Fibroblast of the aortic adventitia (primary cell): ENCODE measurements at regions not wholly inside any gene's neighbourhood (a gene's known extent, or its start where the extent isn't known, plus 50 kb on each side); places are given as distances from the start of the nearest gene placed in this dataset.

Source experiments
- DNase-seq: peaks from one replicate; pipeline ENCODE4 v3.0.0-alpha.2; 2010; ENCODE audit warnings: low read depth
- H3K4me3 ChIP-seq: 2 replicates; pipeline ENCODE4 v1.5.1; 2011; ENCODE audit warnings: low read depth, mild to moderate bottlenecking, control low read depth, low read length, moderate library complexity
- TF ChIP-seq, protein P1 (sequence below): IDR thresholded peaks from 2 replicates; pipeline ENCODE4 v1.5.1; 2011; ENCODE audit warnings: mild to moderate bottlenecking, low read length, control low read depth, inconsistent platforms; ENCODE audit not compliant: insufficient read depth

DNA sequence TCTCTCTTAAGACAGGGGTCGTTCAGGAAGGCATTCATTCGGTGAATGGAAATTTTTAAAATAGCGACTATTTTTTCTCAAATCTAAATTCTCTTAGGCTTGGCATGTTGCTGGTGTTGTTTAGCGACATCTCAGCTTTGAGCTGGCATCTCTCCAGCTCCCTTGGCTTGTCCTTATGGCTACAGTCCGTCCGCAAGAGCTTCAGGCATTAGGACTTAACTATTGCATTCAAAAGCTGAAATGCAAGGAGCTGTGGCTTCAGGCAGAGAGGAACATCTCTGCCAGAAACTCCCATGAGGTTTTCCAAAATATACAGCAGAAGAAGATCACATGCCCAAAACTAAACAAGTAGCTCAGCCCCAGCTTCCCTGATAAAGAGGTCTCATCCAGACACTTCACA lies 578.5 kb downstream of the EFNB2 start:
- TF ChIP-seq, protein P1, sequence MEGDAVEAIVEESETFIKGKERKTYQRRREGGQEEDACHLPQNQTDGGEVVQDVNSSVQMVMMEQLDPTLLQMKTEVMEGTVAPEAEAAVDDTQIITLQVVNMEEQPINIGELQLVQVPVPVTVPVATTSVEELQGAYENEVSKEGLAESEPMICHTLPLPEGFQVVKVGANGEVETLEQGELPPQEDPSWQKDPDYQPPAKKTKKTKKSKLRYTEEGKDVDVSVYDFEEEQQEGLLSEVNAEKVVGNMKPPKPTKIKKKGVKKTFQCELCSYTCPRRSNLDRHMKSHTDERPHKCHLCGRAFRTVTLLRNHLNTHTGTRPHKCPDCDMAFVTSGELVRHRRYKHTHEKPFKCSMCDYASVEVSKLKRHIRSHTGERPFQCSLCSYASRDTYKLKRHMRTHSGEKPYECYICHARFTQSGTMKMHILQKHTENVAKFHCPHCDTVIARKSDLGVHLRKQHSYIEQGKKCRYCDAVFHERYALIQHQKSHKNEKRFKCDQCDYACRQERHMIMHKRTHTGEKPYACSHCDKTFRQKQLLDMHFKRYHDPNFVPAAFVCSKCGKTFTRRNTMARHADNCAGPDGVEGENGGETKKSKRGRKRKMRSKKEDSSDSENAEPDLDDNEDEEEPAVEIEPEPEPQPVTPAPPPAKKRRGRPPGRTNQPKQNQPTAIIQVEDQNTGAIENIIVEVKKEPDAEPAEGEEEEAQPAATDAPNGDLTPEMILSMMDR = no peak
- no peak for DNase-seq
- H3K4me3 ChIP-seq = no peak overlapping the region

DNA sequence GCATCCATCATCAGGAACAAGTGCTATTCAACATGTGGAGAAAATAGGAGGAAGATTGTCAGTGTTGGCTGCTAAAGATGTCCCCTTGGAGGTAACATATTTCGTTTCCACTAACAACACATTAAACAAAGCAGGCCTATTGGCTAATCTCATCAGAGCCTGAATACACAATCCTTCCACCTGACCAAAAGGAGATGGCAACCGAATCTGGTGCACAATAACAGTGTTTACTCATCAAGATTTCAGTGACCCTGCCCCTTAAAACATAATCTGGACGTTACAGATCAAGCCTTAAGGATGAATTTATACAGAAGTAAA lies 582.5 kb downstream of the EFNB2 start:
- DNase-seq = no peak
- TF ChIP-seq, protein P1 = no peak
- H3K4me3 ChIP-seq = no peak overlapping the region

- H3K4me3 ChIP-seq = no peak overlapping the region
- no peak for DNase-seq
- TF ChIP-seq, protein P1 = no peak
Measured at GRCh38 chr13:105952233-105952972, 583.1 kb downstream of the EFNB2 start.

DNA sequence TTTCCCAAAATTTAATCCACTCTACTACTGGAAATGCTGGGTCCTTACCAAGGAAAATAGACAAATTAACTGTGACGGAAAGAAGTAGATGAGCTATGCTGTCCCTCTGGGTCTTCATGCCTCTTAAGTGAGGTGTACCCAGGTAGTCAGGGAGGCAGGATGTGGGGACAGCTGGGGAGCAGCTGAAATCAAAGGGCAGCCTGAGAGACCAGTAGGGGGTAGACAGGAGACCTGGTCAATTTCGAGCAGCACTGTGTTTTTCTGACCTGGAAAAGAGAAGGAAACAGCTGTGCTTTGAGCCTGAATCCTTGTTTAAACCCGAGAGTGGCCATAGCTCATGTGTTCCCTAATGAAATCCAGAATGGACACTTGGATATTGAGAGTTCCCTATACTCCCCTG lies 587.3 kb downstream of the EFNB2 start:
- TF ChIP-seq, protein P1 = no peak
- DNase-seq = no peak
- H3K4me3 ChIP-seq = no peak overlapping the region

DNA sequence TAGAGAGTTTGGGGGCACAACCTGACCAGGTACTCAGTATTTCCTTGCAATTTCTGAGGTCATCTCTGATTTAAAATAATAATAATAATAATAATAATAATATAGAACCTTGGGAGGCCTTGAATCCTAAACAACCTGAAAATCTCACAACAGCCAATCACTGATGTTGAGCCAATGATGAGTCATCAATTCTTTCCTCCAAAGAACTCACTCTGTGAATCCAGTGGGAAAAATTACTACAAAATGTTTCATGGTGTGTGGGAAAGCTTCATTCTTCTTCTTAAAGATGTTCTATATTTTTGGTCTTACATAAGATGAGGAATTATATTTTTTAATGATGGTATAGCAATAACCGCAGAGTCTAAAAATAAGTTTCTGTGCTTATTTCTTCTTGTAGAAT lies 594.6 kb downstream of the EFNB2 start:
- TF ChIP-seq, protein P1 = no peak
- no peak for DNase-seq
- H3K4me3 ChIP-seq = no peak overlapping the region

- no peak overlapping the region for H3K4me3 ChIP-seq
- TF ChIP-seq, protein P1 = no peak
- DNase-seq = no peak
Measured at GRCh38 chr13:105937451-105937850, 598.0 kb downstream of the EFNB2 start.

DNA sequence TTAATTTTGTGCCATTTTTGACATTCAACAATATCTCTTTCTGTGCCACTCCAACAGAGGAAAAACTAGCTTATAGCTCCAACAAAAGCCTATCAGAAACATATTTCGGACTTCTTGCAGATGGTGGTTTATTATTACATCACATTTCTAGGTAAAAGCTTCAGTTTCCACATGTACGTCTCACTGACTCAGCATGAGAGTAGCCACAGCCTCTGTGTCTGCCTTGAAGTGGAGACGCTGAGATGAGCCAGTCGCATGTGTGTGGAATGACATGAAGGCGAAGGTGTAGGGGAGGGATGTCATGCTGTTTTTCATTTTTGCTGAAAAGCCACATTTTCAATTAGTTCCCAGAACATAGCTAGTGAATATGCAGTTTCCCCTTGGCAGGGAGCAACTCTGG lies 598.6 kb downstream of the EFNB2 start:
- TF ChIP-seq, protein P1 = no peak
- no peak for DNase-seq
- no peak overlapping the region for H3K4me3 ChIP-seq
